NCI-H187 treated with DMSO at 0.1 percent for 48 hours (cell line): ENCODE measurements at regions not wholly inside any gene's neighbourhood (a gene's known extent, or its start where the extent isn't known, plus 50 kb on each side); places are given as distances from the start of the nearest gene placed in this dataset.
"Not testable (repeated sequence)": the region's sequence is repeated elsewhere in the genome, so short reads cannot be mapped to it uniquely, and the experiment has no call there.

Source experiments
- DNase-seq: peaks from one replicate; lab custom pipeline; 2025; lab: John Stamatoyannopoulos, UW

DNA sequence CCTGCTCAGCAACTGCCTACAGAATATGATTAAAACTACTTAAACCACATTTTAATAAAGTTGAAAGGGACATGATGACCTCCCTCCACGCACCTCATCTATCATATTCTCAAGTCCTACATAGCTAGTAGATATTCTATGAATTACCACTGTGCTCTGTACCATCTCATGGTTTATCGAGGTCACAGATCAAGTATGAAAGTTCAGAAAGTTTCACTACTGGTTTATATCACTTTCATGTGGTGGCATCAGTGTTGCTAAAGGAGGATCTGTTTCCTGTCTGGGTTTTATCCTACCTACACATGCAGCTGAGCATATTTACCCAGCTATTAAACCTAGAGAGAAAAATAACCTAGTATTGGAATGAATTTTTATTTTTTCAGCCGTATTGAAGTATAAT, 214.9 kb upstream of the MON1B start:
- no peak for DNase-seq

DNA sequence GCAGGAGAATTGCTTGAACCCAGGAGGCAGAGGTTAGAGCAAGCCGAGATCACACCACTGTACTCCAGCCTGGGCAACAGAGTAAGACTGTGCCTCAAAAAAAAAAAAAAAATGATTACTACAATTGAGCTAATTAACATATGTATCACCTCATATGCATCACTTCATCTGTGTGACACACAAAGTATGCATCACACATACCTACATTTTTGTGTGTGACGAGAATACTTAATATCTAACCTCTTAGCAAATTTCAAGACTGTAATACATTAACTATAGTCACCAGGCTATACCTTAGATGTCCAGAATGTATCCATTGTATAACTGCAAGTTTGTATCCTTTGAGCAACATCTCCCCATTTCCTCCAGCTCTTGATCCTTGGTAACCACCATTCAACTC, 214.2 kb upstream of the MON1B start:
- DNase-seq, result no peak

- DNase-seq, result no peak
Measured at GRCh38 chr16:76984196-76984595, 206.8 kb upstream of the MON1B start.

DNA sequence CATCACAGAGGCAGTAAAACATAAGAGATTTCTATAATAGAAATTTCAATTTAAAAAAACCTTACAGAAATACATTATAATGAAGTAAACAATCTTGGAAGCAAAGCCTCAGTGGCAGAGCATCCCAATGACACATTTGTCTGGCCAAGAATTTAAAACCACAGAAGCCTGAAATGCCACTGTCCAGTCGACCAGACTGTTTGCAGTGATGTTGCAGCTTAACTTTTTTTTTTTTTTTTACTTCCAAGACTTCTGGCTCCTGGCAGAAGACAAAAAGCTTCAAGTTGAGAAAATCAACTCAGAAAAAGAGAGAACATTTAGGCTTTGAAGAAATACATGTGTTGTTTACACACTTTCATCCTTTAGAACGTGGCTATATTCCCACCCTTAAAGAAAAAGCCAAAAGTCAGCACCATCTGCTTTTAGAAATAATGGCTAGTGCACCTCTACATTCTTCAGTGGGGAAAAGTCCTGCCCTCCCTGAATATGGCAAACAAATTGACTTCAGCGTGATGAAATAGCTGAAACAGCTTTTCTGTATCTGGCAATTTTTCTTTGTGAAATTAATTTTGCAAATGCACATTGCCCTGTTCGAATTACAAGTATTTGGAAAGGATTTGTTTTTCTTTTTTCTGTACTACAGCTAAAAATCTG, 205.5 kb upstream of the MON1B start:
- no peak for DNase-seq

DNA sequence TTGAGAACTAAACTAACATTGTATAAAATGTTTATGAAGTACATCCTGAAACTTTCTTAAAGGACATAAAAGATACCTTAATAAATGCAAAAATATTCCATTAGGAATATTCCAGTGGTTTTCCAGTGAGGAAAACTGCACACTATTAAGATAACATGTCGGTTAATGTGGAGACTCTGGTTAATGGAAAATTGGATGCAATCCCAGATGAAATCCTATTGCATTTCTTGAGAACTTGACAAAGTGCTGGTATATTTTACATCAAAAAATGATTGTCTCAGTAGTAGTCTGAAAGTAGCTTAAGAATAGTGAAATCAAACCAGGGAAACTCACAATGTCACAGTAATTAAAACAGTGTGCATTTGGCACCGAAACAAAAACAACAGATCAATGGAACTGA, 202.5 kb upstream of the MON1B start:
- DNase-seq, result no peak

GRCh38 chr16:77002644-77003043, 188.3 kb upstream of the MON1B start:
- no peak for DNase-seq

- no peak for DNase-seq
Measured at GRCh38 chr16:77009453-77009852, 181.5 kb upstream of the MON1B start.

- no peak for DNase-seq
Measured at GRCh38 chr16:77014441-77014840, 176.5 kb upstream of the MON1B start.

DNA sequence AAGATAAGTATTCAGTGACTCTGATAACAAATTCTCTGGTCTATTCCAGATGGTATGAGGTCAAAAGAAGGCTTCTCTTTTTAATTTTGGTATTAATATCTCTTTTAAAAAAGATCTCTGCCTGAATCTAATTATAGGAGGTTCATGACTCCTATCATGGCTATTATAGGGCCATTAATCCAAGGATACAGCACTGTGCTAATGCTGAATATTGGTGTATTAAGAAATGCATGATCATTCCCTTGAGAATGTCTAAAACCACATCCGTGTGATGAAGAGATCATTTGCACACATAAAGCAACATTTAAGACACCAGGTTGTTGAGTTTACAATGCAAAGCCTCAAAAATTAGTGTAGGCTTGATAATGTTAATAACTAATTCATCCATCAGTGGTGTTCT, 160.4 kb upstream of the MON1B start:
- DNase-seq, result no peak

GRCh38 chr16:77033516-77033915, 157.5 kb upstream of the MON1B start:
- no peak for DNase-seq

- DNase-seq, result no peak
Measured at GRCh38 chr16:77035361-77035760, 155.6 kb upstream of the MON1B start.

- DNase-seq, result no peak
Measured at GRCh38 chr16:77037696-77038347, 153.2 kb upstream of the MON1B start.

DNA sequence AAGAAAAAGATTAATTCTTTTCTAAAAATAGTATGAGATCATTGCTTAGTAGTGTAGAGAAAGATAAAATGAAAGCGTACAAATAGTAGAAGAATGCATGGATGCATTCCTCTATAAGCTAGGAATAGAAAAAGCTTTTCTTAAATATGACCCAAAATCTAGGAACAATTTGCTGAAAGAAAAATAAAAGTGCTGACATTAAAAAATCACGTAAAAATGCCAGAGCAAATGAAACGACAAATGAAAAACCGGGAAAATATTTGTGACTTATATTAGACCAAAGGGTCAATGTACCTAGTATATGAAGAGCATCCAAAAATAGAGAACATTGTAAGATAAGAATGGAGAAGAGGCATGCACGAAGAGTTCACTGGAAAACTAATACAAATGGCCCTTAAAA, 149.5 kb upstream of the MON1B start:
- no peak for DNase-seq

GRCh38 chr16:77043076-77043475, 147.9 kb upstream of the MON1B start:
- DNase-seq, result no peak

DNA sequence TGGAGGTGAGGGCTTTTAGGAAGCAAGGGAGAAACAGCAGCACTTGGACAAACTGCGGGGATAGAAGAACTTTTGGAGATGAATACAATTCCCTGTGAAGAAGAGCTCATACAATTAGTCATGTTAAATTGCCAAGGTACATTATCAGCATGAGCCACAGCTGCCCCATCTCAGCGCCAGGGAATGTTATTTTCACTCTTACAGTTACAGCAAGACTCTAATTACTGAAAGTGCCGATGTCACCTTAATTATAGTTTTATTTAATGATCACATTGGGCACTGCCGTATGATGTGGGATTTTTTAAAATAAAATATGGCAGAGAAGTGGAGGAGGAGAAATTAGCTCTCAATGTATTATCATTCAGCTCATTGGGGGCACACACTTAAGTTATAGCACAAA, 144.8 kb upstream of the MON1B start:
- no peak for DNase-seq

DNA sequence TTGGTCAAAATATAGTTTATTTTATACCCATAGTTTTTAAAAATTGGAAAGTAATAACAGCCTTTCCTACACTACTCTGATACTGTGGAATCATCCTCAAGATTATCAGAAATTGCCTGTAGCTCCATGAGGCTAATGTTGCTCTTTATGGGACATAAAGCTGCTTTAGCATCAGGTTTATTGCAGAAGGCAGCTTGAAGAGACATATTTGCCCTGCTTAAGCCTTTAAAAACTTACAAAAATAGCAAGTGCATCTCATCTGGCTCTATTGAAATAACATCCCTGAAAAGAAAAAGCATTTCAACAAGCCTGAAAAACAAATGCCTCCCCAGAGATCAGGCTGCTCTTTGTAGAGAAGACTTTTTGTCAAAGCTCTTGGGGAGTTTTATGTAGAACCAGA, 142.9 kb upstream of the MON1B start:
- DNase-seq, result no peak

GRCh38 chr16:77049577-77049976, 141.4 kb upstream of the MON1B start:
- no peak for DNase-seq

GRCh38 chr16:77056597-77056996, 134.4 kb upstream of the MON1B start:
- not testable (repeated sequence) for DNase-seq

GRCh38 chr16:77057161-77057774, 133.7 kb upstream of the MON1B start:
- DNase-seq, result no peak

GRCh38 chr16:77059446-77059845, 131.5 kb upstream of the MON1B start:
- DNase-seq, result no peak

- no peak for DNase-seq
Measured at GRCh38 chr16:77060614-77061013, 130.4 kb upstream of the MON1B start.

DNA sequence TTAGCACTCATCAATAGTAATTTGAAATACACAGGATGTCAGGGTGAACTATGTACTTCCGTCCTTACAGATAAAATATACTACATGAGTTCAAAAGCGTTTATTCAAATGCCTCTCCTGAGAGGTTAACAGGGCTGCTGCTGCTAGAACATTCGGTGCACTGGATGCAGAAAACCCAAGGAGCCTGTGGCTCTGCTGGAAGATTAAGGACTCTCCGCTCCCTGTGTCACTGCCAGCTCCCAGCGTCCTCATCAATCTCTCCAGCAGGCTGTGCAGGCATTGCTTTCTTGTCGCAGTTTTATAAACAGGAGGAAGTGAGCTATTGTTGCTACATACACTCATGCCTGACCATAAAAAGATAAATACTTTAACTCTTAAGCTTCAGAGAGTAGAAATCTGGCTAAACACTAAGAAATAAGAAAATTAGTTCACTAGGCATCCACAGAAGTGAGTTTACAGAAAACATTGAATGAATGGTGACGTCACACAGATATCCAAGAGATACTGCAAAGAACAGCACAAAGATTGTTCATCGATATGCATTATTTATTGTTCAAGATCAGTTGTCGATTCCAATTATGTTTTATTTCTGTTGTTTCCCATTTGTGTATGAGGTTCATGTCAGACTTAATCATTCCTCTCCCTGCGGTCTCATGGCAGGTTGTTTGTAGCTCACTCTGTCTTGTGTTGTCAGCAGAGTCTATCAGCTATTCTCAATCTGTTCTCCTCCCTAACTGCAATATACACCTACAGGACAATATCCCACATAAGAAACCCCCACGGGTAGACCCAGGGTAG, 127.9 kb upstream of the MON1B start:
- no peak for DNase-seq

GRCh38 chr16:77063676-77064016, 127.3 kb upstream of the MON1B start:
- no peak for DNase-seq
